Gastroesophageal sphincter (tissue), 3 donors: ENCODE measurements at regions not wholly inside any gene's neighbourhood (a gene's known extent, or its start where the extent isn't known, plus 50 kb on each side); places are given as distances from the start of the nearest gene placed in this dataset.

ENCODE experiments used
- EP300 ChIP-seq: sonication (generic); formaldehyde crosslinking; IDR thresholded peaks from one replicate; pipeline ENCODE4 v1.6.1; 2017; ENCODE audit warnings: antibody characterized with exemption, mild to moderate bottlenecking
- TF ChIP-seq, protein P1 (sequence below), 4 experiments: fragments of 200-600 bp in 2 of 4; fragments of 450-650 bp in 2 of 4; sonication (generic) in 1 of 4; IDR thresholded peaks; one replicate each; pipeline ENCODE4 v1.5.1; 2017 to 2019; ENCODE audit warnings: antibody characterized with exemption in 4 of 4, mild to moderate bottlenecking in 2 of 4, moderate library complexity in 2 of 4

DNA sequence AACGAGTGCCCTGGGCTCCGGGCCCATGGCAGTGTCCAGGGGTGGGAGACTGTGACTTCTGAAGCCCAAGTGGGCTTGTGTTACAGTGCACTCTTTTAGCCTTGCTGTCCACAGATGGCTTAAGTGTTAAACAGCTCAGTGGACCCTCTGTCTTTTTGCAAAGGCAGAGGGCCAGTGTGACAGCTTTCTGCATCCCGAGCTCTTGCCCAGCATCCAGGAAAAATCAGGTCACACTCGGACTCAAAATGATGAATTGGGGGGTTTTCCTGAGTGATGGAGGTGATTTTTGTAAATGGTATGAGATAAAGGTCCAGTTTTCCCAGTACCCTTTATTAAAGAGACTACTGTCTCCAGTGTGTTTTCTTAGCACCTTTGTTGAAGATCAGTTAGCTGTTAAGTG lies 321.3 kb upstream of the GRAMD2B start:
- TF ChIP-seq EP300, result no peak
- TF ChIP-seq, protein P1, sequence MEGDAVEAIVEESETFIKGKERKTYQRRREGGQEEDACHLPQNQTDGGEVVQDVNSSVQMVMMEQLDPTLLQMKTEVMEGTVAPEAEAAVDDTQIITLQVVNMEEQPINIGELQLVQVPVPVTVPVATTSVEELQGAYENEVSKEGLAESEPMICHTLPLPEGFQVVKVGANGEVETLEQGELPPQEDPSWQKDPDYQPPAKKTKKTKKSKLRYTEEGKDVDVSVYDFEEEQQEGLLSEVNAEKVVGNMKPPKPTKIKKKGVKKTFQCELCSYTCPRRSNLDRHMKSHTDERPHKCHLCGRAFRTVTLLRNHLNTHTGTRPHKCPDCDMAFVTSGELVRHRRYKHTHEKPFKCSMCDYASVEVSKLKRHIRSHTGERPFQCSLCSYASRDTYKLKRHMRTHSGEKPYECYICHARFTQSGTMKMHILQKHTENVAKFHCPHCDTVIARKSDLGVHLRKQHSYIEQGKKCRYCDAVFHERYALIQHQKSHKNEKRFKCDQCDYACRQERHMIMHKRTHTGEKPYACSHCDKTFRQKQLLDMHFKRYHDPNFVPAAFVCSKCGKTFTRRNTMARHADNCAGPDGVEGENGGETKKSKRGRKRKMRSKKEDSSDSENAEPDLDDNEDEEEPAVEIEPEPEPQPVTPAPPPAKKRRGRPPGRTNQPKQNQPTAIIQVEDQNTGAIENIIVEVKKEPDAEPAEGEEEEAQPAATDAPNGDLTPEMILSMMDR (IDR thresholded peaks at IDR 0.05), result no peak
